ENCODE measurements at regions not wholly inside any gene's neighbourhood (a gene's known extent, or its start where the extent isn't known, plus 50 kb on each side); places are given as distances from the start of the nearest gene placed in this dataset.
"Not testable (repeated sequence)": the region's sequence is repeated elsewhere in the genome, so short reads cannot be mapped to it uniquely, and the experiment has no call there.

DNA sequence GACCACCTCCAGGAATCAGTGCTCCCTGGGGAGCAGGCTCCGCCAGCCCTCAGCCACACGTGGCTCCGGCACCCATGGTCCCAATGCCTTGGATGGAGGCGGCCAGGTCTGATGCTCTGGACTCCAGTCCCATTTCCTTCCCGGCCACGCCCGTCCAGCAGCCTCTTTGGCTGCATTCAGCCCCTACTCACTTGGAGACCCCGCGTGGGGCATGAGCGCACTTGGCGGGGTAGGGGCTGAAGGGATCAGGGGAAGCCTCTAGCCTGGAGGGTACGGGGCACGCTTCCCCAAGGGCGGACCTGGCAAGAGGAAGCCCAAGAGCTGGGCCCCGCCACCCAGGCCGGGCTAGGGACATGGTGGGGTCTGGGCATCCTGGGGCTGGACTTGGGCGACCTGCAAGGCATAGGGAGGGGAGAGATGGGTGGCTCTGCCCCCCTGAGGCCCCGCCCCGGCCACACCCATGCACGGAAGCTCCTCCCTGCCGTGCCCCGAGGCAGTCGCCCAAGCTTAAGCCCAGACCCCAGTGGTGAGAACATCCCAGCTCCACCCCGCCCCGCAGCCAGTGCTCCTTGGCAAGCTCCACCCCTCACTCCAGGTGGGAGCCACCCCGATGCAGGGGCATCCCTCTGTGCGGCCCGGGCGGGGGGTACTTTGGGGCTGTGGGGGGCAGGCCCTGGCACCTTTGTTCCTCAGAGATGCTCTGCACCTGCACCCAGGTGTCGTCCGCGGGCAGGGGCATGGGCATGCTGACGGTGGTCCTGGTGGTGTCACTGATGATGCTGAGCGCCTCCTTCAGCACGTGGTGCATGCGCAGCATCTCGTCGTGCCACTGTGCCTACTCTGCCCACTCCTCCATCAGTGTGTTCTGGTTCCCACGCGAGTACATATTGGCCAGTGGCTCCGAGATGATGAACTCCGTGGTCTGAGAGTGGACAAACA is 163.5 kb downstream of the GOLGA6L4 start:
- Mint-ChIP-seq H3K9me3 (peaks cover 3% of the 10 kb centered on the region), H3K4me1 (no peaks in the 10 kb centered on the region), H3K27me3 (no peaks in the 10 kb centered on the region), H3K27ac (no peak overlapping the region), H3K4me3 (no peak overlapping the region), H3K36me3 (no peaks in the 10 kb centered on the region)
- DNase-seq (no peak), ATAC-seq (ENCODE audit: low read depth) (no peak)
- POLR2A ChIA-PET, result no interaction called here

DNA sequence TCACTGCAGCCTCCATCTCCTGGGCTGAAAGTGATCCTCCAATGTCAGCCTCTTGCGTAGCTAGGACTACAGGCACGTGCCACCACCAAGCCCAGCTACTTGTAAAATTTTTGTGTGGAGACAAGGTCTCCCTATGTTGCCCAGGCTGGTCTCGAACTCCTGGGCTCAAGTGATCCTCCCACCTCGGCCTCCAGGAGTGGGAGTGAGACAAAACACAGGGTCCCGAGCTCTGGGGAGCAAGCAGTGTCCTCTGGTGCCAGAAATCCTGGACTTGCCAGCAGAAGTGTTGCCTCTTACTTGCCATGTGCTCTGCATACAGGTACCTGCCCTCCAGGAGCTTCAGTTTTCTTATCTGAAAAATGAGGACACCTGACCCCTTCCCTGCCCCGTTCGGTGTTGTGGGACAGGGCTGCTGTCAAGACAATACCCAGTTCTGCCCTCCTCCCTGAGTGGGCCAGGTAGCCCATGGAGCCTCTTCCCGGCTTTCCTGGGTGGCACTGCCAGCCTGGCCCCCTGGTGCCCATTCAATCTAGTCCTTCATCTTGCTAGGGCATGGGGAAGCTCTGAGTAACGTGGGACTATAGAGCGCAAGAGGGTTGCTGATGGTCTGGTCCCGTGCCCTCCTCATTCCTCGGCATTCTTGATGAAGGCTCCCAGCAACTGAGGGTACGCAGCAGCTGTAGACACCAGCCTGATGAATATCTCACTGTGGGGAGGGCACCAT is 164.6 kb downstream of the GOLGA6L4 start:
- ATAC-seq (ENCODE audit: low read depth) (no peak), DNase-seq (no peak)
- Mint-ChIP-seq H3K9me3 (peaks cover 3% of the 10 kb centered on the region), H3K27me3 (no peaks in the 10 kb centered on the region), H3K36me3 (no peaks in the 10 kb centered on the region), H3K4me3 (no peak overlapping the region), H3K4me1 (no peaks in the 10 kb centered on the region), H3K27ac (no peak overlapping the region)
- POLR2A ChIA-PET, result no interaction called here

DNA sequence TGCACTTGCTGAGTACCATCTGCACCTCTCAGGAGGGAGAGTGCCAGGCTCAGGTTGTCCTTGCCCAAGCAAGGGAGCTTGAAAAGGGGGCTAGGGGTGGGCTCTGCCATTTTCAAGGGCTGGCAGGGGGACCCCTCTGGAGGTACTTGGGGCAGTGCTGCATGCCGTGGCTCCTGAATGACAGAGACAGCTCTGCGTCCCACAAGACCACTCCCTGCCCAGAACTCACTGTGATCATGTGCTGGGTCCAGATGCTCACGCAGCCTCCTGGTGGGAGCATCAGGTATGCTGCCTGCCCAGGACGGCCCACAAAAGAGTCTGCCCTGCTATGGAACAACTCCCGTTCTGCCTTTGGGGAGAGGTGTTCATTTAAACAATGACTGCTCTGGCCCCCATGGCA is 165.2 kb downstream of the GOLGA6L4 start:
- no peak for ATAC-seq (ENCODE audit: low read depth)
- no peaks in the 10 kb centered on the region for H3K36me3 Mint-ChIP-seq
- H3K27me3 Mint-ChIP-seq, result no peaks in the 10 kb centered on the region
- no peak overlapping the region for H3K4me3 Mint-ChIP-seq
- no peak for DNase-seq
- no peaks in the 10 kb centered on the region for H3K4me1 Mint-ChIP-seq
- no peak overlapping the region for H3K27ac Mint-ChIP-seq
- POLR2A ChIA-PET, result no interaction called here
- H3K9me3 Mint-ChIP-seq, result peaks cover 3% of the 10 kb centered on the region

GRCh38 chr15:84401461-84401860 is 165.9 kb downstream of the GOLGA6L4 start:
- H3K27ac Mint-ChIP-seq; DNase-seq; H3K4me3 Mint-ChIP-seq; H3K4me1 Mint-ChIP-seq; H3K36me3 Mint-ChIP-seq; H3K27me3 Mint-ChIP-seq; ATAC-seq (ENCODE audit: low read depth); H3K9me3 Mint-ChIP-seq; POLR2A ChIA-PET: not testable (repeated sequence)

- H3K4me1 Mint-ChIP-seq; DNase-seq; H3K27ac Mint-ChIP-seq; H3K27me3 Mint-ChIP-seq; H3K36me3 Mint-ChIP-seq; ATAC-seq (ENCODE audit: low read depth); H3K9me3 Mint-ChIP-seq; POLR2A ChIA-PET; H3K4me3 Mint-ChIP-seq: not testable (repeated sequence)
Observed at GRCh38 chr15:84401891-84402840, 166.6 kb downstream of the GOLGA6L4 start.

GRCh38 chr15:84402856-84403608 is 167.5 kb downstream of the GOLGA6L4 start:
- H3K27me3 Mint-ChIP-seq, result no peaks in the 10 kb centered on the region
- peaks cover 3% of the 10 kb centered on the region for H3K9me3 Mint-ChIP-seq
- H3K4me3 Mint-ChIP-seq, result no peak overlapping the region
- no peak for DNase-seq
- ATAC-seq (ENCODE audit: low read depth), result no peak
- no peaks in the 10 kb centered on the region for H3K4me1 Mint-ChIP-seq
- POLR2A ChIA-PET, result no interaction called here
- H3K36me3 Mint-ChIP-seq, result no peaks in the 10 kb centered on the region
- no peak overlapping the region for H3K27ac Mint-ChIP-seq

GRCh38 chr15:84409357-84409756 is 173.8 kb downstream of the GOLGA6L4 start:
- H3K27ac Mint-ChIP-seq; H3K9me3 Mint-ChIP-seq; DNase-seq; H3K4me1 Mint-ChIP-seq; H3K4me3 Mint-ChIP-seq; POLR2A ChIA-PET; H3K36me3 Mint-ChIP-seq; ATAC-seq (ENCODE audit: low read depth); H3K27me3 Mint-ChIP-seq: not testable (repeated sequence)

DNA sequence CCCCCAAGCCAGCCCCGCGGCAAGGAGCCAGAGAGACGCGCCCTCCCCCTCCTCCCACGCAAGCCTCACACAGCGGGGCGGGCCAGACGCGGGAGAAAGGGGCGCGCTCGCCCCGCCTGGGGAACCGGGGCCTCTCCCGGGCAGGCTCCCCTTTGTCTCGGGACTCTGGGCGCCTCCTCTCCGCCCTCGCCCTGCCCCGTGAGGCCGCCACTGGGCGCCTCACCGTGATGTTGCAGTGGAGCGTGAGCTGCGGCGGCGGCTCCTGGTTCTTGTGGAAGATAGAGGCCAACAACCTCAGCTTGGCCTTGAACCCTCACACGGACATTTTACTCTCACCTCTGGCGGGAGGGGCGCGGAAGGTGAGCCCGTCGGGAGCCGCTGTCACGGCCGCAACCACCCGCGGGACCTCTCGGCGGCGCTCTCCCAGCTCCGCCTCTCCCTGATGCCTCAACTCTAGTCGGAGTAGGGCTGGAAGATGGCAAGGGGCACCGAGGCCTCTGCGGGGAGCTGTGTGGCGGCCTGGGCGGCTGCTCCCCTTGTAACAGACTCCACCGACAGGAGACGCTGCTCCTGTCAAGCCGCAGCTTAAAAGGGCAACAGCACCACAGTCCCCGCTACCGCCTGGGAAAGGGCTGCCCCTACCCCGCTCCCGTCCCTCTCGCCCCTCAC is 179.2 kb upstream of the ZSCAN2 start:
- peak; percentile 28 for DNase-seq
- H3K4me3 Mint-ChIP-seq; H3K27ac Mint-ChIP-seq; H3K36me3 Mint-ChIP-seq; ATAC-seq (ENCODE audit: low read depth); H3K9me3 Mint-ChIP-seq; H3K4me1 Mint-ChIP-seq; H3K27me3 Mint-ChIP-seq; POLR2A ChIA-PET: not testable (repeated sequence)

GRCh38 chr15:84425327-84425726 is 175.5 kb upstream of the ZSCAN2 start:
- H3K4me3 Mint-ChIP-seq; H3K4me1 Mint-ChIP-seq; ATAC-seq (ENCODE audit: low read depth); H3K27ac Mint-ChIP-seq; H3K9me3 Mint-ChIP-seq; POLR2A ChIA-PET; H3K27me3 Mint-ChIP-seq; H3K36me3 Mint-ChIP-seq: not testable (repeated sequence)
- DNase-seq, result peak; percentile 19

DNA sequence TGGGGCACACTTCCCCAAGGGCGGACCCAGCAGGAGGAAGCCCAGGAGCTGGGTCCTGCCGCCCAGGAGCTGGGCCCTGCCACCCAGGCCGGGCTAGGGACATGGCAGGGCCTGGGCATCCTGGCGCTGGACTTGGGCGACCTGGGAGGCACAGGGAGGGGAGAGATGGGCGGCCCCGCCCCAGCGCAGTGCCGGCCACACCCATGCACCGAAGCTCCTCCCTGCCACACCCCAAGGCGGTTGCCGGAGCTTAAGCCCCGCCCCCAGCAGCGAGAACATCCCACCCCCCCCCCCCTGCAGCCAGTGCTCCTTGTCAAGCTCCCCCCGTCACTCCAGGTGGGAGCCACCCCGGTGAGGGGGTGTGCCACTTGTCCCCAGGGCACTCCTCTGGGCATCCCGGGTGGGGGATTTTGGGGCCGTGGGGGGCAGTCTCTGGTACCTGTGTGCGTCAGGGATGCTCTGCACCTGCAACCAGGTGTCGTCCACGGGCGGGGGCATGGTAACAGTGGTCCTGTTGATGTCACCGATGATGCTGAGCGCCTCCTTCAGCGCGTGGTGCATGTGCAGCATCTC is 127.4 kb upstream of the ZSCAN2 start:
- H3K9me3 Mint-ChIP-seq; H3K36me3 Mint-ChIP-seq; H3K4me1 Mint-ChIP-seq; POLR2A ChIA-PET; H3K27me3 Mint-ChIP-seq; H3K27ac Mint-ChIP-seq; DNase-seq; ATAC-seq (ENCODE audit: low read depth); H3K4me3 Mint-ChIP-seq: not testable (repeated sequence)

GRCh38 chr15:84476364-84477033 is 124.3 kb upstream of the ZSCAN2 start:
- DNase-seq; H3K27me3 Mint-ChIP-seq; H3K4me1 Mint-ChIP-seq; H3K27ac Mint-ChIP-seq; H3K4me3 Mint-ChIP-seq; ATAC-seq (ENCODE audit: low read depth); H3K36me3 Mint-ChIP-seq; H3K9me3 Mint-ChIP-seq; POLR2A ChIA-PET: not testable (repeated sequence)

GRCh38 chr15:84477550-84477949 is 123.3 kb upstream of the ZSCAN2 start:
- H3K4me1 Mint-ChIP-seq, H3K36me3 Mint-ChIP-seq, DNase-seq, POLR2A ChIA-PET, H3K27ac Mint-ChIP-seq, H3K27me3 Mint-ChIP-seq, H3K4me3 Mint-ChIP-seq, H3K9me3 Mint-ChIP-seq: not testable (repeated sequence)
- ATAC-seq (ENCODE audit: low read depth), result peak; percentile 85

All from activated naive CD8-positive, alpha-beta T cell treated with anti-CD3 and anti-CD28 coated beads, Interleukin-2, amount 10 ng/mL, durations not matched to agents 7 days and 5 days (primary cell).